Tibial nerve (tissue), 4 donors: ENCODE measurements at regions not wholly inside any gene's neighbourhood (a gene's known extent, or its start where the extent isn't known, plus 50 kb on each side); places are given as distances from the start of the nearest gene placed in this dataset.
"Not testable (repeated sequence)": the region's sequence is repeated elsewhere in the genome, so short reads cannot be mapped to it uniquely, and the experiment has no call there.

Source experiments
- DNase-seq, 2 donors: peaks; one replicate each; pipeline ENCODE4 v3.0.0-alpha.2; 2019; ENCODE audit warnings: low spot score in 2 of 2
- H3K27ac ChIP-seq, 4 donors: fragments of 200-600 bp; sonication (generic) in 3 of 4; one replicate each; pipeline ENCODE4 v1.5.1; 2017 to 2019; ENCODE audit warnings: mild to moderate bottlenecking in 1 of 4
- H3K27me3 ChIP-seq, 2 donors: fragments of 200-600 bp; sonication (generic) in 1 of 2; one replicate each; pipeline versions ENCODE4 v1.5.1 to v1.6.0; 2017 to 2019
- H3K36me3 ChIP-seq, 3 donors: fragments of 200-600 bp; sonication (generic); one replicate each; pipeline ENCODE4 v1.5.1; 2018 to 2019
- H3K4me1 ChIP-seq, 4 donors: fragments of 200-600 bp; sonication (generic) in 3 of 4; one replicate each; pipeline ENCODE4 v1.5.1; 2017 to 2019
- H3K4me3 ChIP-seq, 4 donors: fragments of 200-600 bp; sonication (generic) in 3 of 4; one replicate each; pipeline ENCODE4 v1.5.1; 2017 to 2019; ENCODE audit warnings: mild to moderate bottlenecking in 1 of 4, moderate library complexity in 1 of 4
- H3K9me3 ChIP-seq, 4 donors: fragments of 200-600 bp; sonication (generic) in 3 of 4; one replicate each; pipeline ENCODE4 v1.5.1; 2017 to 2019
- CTCF ChIP-seq, 5 experiments: fragments of 200-600 bp in 3 of 5; fragments of 450-650 bp in 2 of 5; sonication (generic) in 3 of 5; IDR thresholded peaks; one replicate each; pipeline ENCODE4 v1.5.1; 2016 to 2019; ENCODE audit warnings: antibody characterized with exemption in 5 of 5, mild to moderate bottlenecking in 3 of 5, moderate library complexity in 2 of 5
- EP300 ChIP-seq, 2 donors: sonication (generic); formaldehyde crosslinking; IDR thresholded peaks; one replicate each; pipeline ENCODE4 v1.6.1; 2017; ENCODE audit warnings: antibody characterized with exemption in 2 of 2, mild to moderate bottlenecking in 1 of 2
- POLR2A ChIP-seq, 2 donors: fragments of 450-650 bp; IDR thresholded peaks; one replicate each; pipeline ENCODE4 v1.6.1; 2017; ENCODE audit warnings: antibody characterized with exemption in 2 of 2, mild to moderate bottlenecking in 2 of 2, moderate library complexity in 2 of 2
- WGBS, 2 donors: methylation state at CpG; one replicate each; pipeline ENCODE4 v1.1.5; 2018; 5-methylcytosine and 5-hydroxymethylcytosine counted together

- TF ChIP-seq CTCF (IDR thresholded peaks at IDR 0.05) = no peak
- TF ChIP-seq EP300 (IDR thresholded peaks at IDR 0.05) = no peak
- no peak for TF ChIP-seq POLR2A (IDR thresholded peaks at IDR 0.05)
- H3K4me3 ChIP-seq = no peak overlapping the region
- 87% methylated on average over 3 of the region's 3 CpGs for WGBS, 2 donors
- DNase-seq = no peak
- H3K27ac ChIP-seq = no peak overlapping the region
- H3K27me3 ChIP-seq = no peaks in the 10 kb centered on the region
- no peaks in the 10 kb centered on the region for H3K4me1 ChIP-seq
- H3K36me3 ChIP-seq = no peaks in the 10 kb centered on the region
- no peaks in the 10 kb centered on the region for H3K9me3 ChIP-seq
Measured at GRCh38 chr4:162853788-162854187, 312.9 kb downstream of the NAF1 start.

GRCh38 chr4:162852642-162853041 lies 314.0 kb downstream of the NAF1 start:
- TF ChIP-seq CTCF (IDR thresholded peaks at IDR 0.05) = no peak
- TF ChIP-seq POLR2A (IDR thresholded peaks at IDR 0.05) = no peak
- no peak for TF ChIP-seq EP300 (IDR thresholded peaks at IDR 0.05)
- WGBS, 2 donors = 79 to 81% methylated on average over 4 of the region's 4 CpGs
- Histone ChIP-seq H3K9me3 (no peaks in the 10 kb centered on the region), H3K4me1 (no peaks in the 10 kb centered on the region), H3K4me3 (no peak overlapping the region), H3K27ac (no peak overlapping the region), H3K27me3 (no peaks in the 10 kb centered on the region), H3K36me3 (no peaks in the 10 kb centered on the region)
- no peak for DNase-seq

GRCh38 chr4:162851241-162851758 lies 315.4 kb downstream of the NAF1 start:
- H3K4me3 ChIP-seq, DNase-seq, H3K4me1 ChIP-seq, H3K9me3 ChIP-seq, H3K36me3 ChIP-seq, H3K27me3 ChIP-seq, H3K27ac ChIP-seq: not testable (repeated sequence)
- WGBS, 2 donors = 87 to 90% methylated on average over 6 of the region's 6 CpGs

- no peaks in the 10 kb centered on the region for H3K9me3 ChIP-seq
- TF ChIP-seq POLR2A (IDR thresholded peaks at IDR 0.05) (no peak), EP300 (IDR thresholded peaks at IDR 0.05) (no peak), CTCF (IDR thresholded peaks at IDR 0.05) (no peak)
Measured at GRCh38 chr4:162849937-162850336, 316.8 kb downstream of the NAF1 start.

GRCh38 chr4:162847945-162848549 lies 318.6 kb downstream of the NAF1 start:
- Histone ChIP-seq H3K4me1 (no peaks in the 10 kb centered on the region), H3K27me3 (no peaks in the 10 kb centered on the region), H3K27ac (no peak overlapping the region), H3K36me3 (no peaks in the 10 kb centered on the region), H3K9me3 (no peaks in the 10 kb centered on the region), H3K4me3 (no peak overlapping the region)
- no peak for DNase-seq
- WGBS, 2 donors = 79 to 100% methylated on average over 1 of the region's 1 CpG
- no peak for TF ChIP-seq POLR2A (IDR thresholded peaks at IDR 0.05)
- TF ChIP-seq CTCF (IDR thresholded peaks at IDR 0.05) = no peak
- TF ChIP-seq EP300 (IDR thresholded peaks at IDR 0.05) = no peak

More at GRCh38 chr4:162849937-162850336, 316.8 kb downstream of the NAF1 start:
- no peaks in the 10 kb centered on the region for H3K4me1 ChIP-seq
- H3K27ac ChIP-seq = no peak overlapping the region
- DNase-seq = no peak
- no peaks in the 10 kb centered on the region for H3K36me3 ChIP-seq
- H3K27me3 ChIP-seq = no peaks in the 10 kb centered on the region
- H3K4me3 ChIP-seq = no peak overlapping the region

- Histone ChIP-seq H3K36me3 (no peaks in the 10 kb centered on the region), H3K4me1 (no peaks in the 10 kb centered on the region), H3K9me3 (no peaks in the 10 kb centered on the region), H3K27me3 (no peaks in the 10 kb centered on the region), H3K27ac (no peak overlapping the region), H3K4me3 (no peak overlapping the region)
- DNase-seq = no peak
- WGBS, 2 donors = 17 to 22% methylated on average over 1 of the region's 1 CpG
- TF ChIP-seq CTCF (IDR thresholded peaks at IDR 0.05) (no peak), EP300 (IDR thresholded peaks at IDR 0.05) (no peak), POLR2A (IDR thresholded peaks at IDR 0.05) (no peak)
Measured at GRCh38 chr4:162841753-162842152, 324.9 kb downstream of the NAF1 start.
